Pulmonary artery endothelial cell (primary cell): ENCODE measurements at regions not wholly inside any gene's neighbourhood (a gene's known extent, or its start where the extent isn't known, plus 50 kb on each side); places are given as distances from the start of the nearest gene placed in this dataset.

Source experiments
- DNase-seq: peaks from one replicate; pipeline ENCODE4 v3.0.0-alpha.2; 2011; ENCODE audit warnings: low read depth, low spot score

- no peak for DNase-seq
These were observed 126.1 kb downstream of the SEC14L1 start for GRCh38 chr17:77266891-77267341.

- no peak for DNase-seq
These were observed 129.2 kb downstream of the SEC14L1 start for GRCh38 chr17:77269696-77270681.

GRCh38 chr17:77271411-77271810 is 130.6 kb downstream of the SEC14L1 start:
- DNase-seq = no peak

- no peak for DNase-seq
These were observed 132.8 kb downstream of the SEC14L1 start for GRCh38 chr17:77273397-77274085.

GRCh38 chr17:77274096-77274845 is 133.5 kb downstream of the SEC14L1 start:
- no peak for DNase-seq

- DNase-seq = no peak
These were observed 138.9 kb downstream of the SEC14L1 start for GRCh38 chr17:77279448-77280303.

GRCh38 chr17:77280304-77281121 is 139.7 kb downstream of the SEC14L1 start:
- DNase-seq = no peak

- DNase-seq = no peak
These were observed 140.5 kb downstream of the SEC14L1 start for GRCh38 chr17:77281122-77281903.

GRCh38 chr17:77281904-77282367 is 141.2 kb downstream of the SEC14L1 start:
- no peak for DNase-seq

- no peak for DNase-seq
These were observed 142.1 kb downstream of the SEC14L1 start for GRCh38 chr17:77282524-77283515.

GRCh38 chr17:77284023-77284617 is 143.4 kb downstream of the SEC14L1 start:
- DNase-seq = no peak

- no peak for DNase-seq
These were observed 145.0 kb downstream of the SEC14L1 start for GRCh38 chr17:77285594-77286390.

GRCh38 chr17:77286391-77286640 is 145.5 kb downstream of the SEC14L1 start:
- no peak for DNase-seq

- peak; percentile 39 for DNase-seq
These were observed 146.1 kb downstream of the SEC14L1 start for GRCh38 chr17:77286641-77287431.

GRCh38 chr17:77287432-77288068 is 146.8 kb downstream of the SEC14L1 start:
- DNase-seq = peak; percentile 32
